Left renal cortex interstitium (tissue), 4 donors: ENCODE measurements at regions not wholly inside any gene's neighbourhood (a gene's known extent, or its start where the extent isn't known, plus 50 kb on each side); places are given as distances from the start of the nearest gene placed in this dataset.
"Not testable (repeated sequence)": the region's sequence is repeated elsewhere in the genome, so short reads cannot be mapped to it uniquely, and the experiment has no call there.

Experiments
- DNase-seq, 4 donors: peaks; one replicate each; pipeline ENCODE4 v3.0.0-alpha.2; 2013; ENCODE audit warnings: low read depth in 4 of 4, low spot score in 2 of 4, missing footprints in 1 of 4

GRCh38 chr15:62218841-62219240 is 53.8 kb upstream of the C2CD4B start:
- no peak for DNase-seq

GRCh38 chr15:62219799-62220198 is 54.7 kb upstream of the C2CD4B start:
- no peak for DNase-seq

- DNase-seq = no peak
These were observed 57.9 kb upstream of the C2CD4B start for GRCh38 chr15:62223020-62223419.

GRCh38 chr15:62228604-62229003 is 63.5 kb upstream of the C2CD4B start:
- DNase-seq = no peak

- DNase-seq = no peak
These were observed 66.8 kb upstream of the C2CD4B start for GRCh38 chr15:62231856-62232255.

GRCh38 chr15:62240121-62241096 is 75.3 kb upstream of the C2CD4B start:
- DNase-seq = no peak

- no peak for DNase-seq
These were observed 76.2 kb upstream of the C2CD4B start for GRCh38 chr15:62241135-62241770.

- DNase-seq = no peak
These were observed 77.9 kb upstream of the C2CD4B start for GRCh38 chr15:62242999-62243398.

- no peak for DNase-seq
These were observed 79.7 kb upstream of the C2CD4B start for GRCh38 chr15:62244762-62245161.

GRCh38 chr15:62248277-62248984 is 83.3 kb upstream of the C2CD4B start:
- peak in 1 of 4 donors; percentile 21 for DNase-seq

- no peak for DNase-seq
These were observed 84.4 kb upstream of the C2CD4B start for GRCh38 chr15:62249501-62249900.

- DNase-seq = no peak
These were observed 85.1 kb upstream of the C2CD4B start for GRCh38 chr15:62250186-62250585.

- DNase-seq = no peak
These were observed 85.9 kb upstream of the C2CD4B start for GRCh38 chr15:62250978-62251377.

- DNase-seq = no peak
These were observed 88.2 kb upstream of the C2CD4B start for GRCh38 chr15:62253294-62253693.

GRCh38 chr15:62254137-62254934 is 89.3 kb upstream of the C2CD4B start:
- DNase-seq = peak; percentile 29 to 65 (median 46)

- not testable (repeated sequence) for DNase-seq
These were observed 91.3 kb upstream of the C2CD4B start for GRCh38 chr15:62256430-62256829.

GRCh38 chr15:62257996-62258521 is 93.0 kb upstream of the C2CD4B start:
- DNase-seq = no peak

- DNase-seq = no peak
These were observed 97.3 kb upstream of the C2CD4B start for GRCh38 chr15:62262305-62262941.

GRCh38 chr15:62264196-62264595 is 99.1 kb upstream of the C2CD4B start:
- DNase-seq = no peak

GRCh38 chr15:62269504-62269903 is 104.4 kb upstream of the C2CD4B start:
- DNase-seq = no peak
